ENCODE measurements at regions not wholly inside any gene's neighbourhood (a gene's known extent, or its start where the extent isn't known, plus 50 kb on each side); places are given as distances from the start of the nearest gene placed in this dataset.

DNA sequence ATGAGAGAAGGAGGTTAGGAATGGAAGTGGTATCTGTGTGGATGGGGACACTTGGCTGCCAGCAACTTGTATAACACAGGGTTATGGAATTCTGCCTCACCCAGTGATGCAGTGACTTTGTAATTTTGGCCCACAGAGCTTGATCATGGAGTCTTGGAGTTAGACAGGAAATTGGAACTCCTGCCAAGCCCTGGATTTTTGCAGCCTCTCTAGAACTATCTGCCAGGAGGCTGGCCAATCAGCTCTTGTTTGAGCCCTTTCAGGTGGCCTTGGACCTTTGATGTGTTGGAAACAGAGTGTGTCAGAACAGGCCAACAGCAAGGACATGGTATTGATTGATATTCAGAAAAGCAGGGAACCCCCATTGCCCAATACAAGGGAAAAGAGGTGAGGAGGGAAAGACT is 157.7 kb upstream of the GGTLC1 start:
- no peak for DNase-seq

DNA sequence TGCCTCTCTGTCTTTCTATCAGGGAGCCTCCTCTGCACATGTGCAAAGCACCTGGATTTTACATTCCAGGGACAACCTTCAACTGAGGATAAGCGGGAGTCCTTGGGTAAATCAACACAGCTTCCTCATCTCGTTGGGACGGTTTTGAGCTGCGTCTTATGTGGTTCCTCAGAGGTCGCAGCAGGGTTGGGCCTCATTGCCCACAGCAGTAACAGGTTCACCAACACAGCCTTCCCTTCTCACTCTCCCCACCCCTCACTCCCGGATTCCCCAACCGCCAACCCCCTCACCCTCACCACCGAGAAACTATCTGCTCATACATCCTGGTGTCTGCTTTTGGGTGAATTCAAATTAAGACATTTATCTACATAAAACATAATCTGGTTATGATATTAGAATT is 155.8 kb upstream of the GGTLC1 start:
- no peak for DNase-seq

DNA sequence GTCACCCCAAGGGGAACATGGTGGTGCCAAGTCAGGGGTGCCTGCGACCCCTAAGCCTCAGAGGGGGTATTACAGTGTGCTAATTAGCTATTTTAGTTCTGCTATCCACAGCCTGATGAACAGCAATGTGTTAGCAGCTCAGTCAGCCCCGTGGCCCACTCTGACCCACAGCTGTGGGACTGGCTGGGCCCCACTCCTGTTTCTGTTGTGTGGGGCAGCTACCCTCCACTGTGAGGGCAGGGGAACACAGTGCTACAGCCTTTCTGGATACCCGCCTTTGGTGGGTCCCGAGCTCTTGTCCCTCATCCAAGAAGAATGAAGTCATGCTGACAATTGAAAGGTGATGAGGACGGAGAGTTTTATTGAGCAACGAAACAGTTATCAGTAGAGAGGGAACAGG is 152.5 kb upstream of the GGTLC1 start:
- no peak for DNase-seq

DNA sequence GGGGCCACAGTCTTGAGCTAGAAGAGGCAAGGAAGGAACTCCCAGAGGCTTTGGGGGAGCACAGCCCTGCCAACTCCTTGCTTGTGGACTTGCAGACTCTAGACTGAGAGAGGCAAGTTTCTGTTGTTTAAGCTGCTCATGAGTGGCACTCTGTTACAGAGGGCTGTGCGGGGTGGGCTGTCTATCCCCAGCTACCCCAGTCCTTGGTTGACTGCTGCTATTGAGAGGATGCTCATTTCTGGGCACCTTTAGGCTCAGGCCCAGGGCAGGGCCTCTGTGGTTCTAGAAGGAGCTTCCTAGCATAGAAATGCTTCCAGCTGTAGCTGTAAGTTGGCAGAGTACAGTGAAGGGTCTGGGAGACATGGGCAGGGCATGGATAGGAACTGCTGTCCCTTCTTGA is 151.3 kb upstream of the GGTLC1 start:
- no peak for DNase-seq

DNA sequence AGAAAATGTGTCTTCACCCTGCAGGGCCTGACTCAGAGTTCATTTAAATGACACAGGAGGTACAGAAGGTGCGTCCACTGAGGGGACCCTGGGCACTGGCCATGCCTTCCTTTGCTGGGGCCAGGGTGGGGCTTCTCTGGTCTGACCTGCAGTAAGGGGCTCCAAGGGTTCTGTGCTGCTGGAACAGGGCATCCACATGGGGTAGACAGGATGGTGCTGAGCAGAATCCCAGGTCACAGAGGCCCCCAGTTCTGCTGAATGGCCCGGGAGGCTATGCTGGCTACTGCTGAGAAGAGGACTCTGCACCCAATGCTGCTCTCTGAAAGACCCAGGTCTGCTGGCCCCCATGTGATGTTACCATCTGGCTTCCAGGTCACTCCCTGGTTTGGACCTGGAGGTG is 150.4 kb upstream of the GGTLC1 start:
- DNase-seq: no peak

DNA sequence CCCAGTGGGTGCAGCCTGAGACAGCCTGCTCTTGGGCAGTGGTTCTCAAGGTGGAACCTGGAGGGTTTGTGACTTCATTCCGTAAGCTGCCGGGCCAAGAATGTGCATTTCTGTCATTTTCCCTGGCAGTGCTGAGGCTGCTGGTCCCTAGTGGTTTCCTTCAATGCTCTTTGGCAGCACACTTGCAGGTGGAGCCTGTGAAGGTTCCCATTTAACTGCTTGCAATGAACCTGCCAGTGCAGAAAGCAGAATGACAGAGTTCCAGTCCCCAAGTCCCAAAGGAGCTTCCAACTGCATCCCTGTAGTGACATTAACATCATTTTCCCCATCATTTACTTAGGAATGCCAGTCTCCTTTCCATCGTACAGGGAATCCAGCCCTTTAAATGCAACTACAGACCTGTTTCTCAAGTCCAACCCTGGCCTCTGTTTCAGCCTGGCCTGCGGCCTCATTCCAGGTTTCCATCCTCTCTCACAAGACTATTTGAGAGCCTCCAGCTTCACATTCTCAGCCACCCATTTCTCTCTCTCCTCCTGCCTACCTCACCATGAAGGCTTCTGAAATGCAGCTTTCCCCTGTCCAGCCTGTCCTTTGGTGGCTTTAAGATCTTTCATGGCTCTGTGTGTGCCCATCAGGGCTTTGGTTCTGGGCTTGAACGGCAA is 149.7 kb upstream of the GGTLC1 start:
- no peak for DNase-seq

DNA sequence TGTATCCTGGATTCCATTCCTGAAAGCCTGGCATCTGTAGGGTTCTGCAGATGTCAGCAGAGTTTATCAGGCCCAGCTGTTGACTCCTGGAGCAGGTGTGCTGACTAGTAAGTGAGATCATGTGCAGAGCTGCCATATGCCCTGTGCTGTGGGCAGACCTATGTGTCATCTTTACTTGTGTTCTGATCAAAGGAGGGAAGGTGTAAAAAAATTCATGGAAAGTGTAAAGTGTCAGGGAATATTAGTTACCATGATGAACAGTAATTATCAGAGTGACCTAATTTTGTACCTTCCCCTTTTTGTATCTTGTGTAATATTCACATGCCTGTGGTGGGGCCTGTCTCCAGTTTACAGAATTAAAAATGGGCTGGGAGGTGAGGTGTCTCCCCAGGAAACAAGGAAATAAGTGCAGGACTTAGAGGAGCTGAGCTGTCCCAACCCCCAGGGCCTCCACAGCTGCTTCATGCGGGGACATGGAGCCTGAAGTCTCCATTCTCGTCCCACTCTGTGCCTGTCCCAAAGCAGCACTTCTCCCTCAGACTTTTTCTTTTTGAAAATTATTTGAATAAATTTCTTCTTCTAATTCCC is 148.2 kb upstream of the GGTLC1 start:
- DNase-seq: no peak

DNA sequence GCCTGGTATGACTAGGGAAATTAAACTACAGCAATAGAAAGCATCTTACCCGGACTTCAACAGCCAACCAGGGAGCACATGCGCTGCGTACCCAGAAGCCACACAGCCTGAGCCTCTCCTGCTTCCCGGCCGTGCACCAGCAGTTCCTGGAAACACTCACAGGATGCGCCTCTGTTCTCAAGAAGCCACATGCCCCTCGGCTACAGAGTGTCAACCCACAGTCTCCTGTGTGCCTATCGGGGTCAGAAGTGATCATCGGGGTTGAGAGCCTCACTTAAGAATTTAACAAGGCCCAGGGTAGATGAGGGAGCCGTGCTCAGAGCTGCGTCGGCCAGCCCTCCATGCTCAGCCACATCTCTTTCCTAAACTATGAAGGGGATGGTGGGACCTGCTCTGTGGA is 147.2 kb upstream of the GGTLC1 start:
- DNase-seq: no peak

DNA sequence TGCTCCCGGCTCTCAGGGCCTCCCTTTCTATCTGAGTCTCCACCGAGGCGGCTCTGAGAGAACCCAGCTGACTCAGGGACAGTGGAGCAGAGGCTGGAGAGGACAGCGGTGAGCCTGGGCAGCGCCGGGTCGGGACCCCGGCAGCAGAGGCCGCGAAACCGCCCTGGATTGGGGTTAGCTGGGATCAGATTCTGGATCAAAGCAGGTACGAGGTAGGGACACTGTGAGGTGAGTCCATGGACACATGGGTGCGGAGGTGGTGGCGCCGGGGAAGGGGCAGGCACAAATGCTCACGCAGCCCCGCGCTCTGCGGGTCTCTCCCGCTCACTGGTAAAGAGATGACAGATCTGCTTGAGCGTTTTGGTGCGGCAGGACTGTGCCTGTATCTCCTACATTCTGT is 146.4 kb upstream of the GGTLC1 start:
- no peak for DNase-seq

DNA sequence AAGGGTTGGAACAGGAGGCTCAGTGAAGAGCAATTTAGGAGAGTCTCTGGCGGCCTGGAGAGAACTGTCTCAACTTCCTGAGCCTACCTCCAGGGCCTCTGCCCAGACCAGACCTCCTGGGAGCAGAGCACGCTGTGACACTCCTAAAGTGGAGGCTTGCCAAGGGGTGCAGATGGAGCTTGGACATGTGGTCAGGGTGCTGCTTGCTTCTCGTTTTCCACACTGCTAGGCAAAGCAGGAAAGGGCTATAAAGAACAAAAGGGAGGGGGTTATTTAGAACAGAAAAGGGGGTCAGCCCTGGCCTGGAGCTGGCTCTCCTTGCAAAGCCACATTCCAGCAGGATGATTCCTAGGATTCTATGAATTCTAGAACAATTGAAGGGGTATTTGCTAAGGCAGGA is 145.7 kb upstream of the GGTLC1 start:
- DNase-seq: no peak

DNA sequence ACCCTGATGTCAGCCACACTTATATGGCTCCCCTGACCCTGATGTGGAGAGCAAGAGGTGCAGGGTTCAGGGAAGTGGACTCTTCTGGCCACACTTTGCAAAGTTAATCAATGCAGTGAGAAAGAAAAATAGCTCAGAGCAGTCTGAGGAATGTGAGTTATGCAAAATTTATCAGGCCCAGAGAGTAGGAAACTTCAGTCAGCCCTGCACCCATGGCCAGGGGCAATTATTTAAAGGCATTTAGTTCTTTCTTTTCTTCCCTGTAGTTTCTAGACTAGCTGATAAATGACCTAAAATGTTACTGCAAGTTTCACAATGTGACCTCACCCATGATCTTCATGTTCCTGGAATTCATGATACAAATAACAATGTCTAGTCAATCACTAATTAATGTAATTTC is 143.7 kb upstream of the GGTLC1 start:
- DNase-seq: no peak

DNA sequence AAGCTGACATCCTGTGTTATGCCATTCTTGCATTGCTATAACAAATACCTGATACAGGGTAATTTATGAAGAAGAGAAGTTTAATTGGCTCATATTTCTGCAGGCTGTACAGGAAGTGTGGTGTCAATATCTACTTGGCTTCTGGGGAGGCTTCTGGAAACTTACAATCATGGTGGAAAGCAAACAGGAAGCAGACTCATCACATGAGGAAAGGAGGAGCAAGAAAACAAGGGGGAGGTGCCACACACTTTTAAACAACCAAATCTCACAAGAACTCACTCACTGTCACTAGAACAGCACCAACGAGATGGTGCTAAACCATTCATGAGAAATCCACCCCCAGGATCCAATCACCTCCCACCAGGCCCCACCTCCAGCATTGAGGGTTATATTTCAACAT is 143.1 kb upstream of the GGTLC1 start:
- DNase-seq: no peak

DNA sequence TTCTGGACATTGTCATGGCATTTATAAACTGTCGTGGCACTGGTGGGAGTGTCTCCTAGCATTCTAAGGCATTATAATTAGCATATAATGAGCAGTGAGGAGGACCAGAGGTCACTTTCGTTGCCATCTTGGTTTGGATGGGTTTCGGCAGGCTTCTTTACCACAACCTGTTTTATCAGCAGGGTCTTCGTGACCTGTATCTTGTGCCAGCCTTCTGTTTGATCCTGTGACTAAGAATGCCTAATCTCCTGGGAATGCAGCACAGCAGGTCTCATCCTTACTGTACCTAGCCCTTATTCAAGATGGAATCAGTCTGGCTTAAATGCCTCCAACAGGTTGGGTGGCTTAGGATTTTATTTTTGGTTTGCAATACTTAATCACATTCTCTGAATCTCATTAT is 142.7 kb upstream of the GGTLC1 start:
- no peak for DNase-seq

DNA sequence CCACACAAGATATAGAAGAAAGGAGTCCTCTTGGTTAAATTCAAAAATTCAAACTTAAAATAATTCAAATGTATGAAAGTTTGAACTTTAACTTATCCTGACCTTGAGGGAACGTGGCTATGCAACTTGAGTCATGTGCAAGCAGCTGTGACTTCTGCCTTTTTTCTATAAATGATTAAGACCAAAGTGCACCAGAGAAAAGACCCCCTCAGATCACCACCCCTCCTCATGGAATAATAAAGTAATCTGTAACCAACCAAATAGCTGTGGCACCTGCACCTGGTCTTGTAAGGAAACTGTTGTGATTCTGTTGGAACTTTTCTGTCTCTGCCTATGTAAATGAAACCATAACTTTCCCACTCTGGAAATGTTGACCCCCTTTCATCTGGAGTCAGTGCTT is 141.1 kb upstream of the GGTLC1 start:
- no peak for DNase-seq

DNA sequence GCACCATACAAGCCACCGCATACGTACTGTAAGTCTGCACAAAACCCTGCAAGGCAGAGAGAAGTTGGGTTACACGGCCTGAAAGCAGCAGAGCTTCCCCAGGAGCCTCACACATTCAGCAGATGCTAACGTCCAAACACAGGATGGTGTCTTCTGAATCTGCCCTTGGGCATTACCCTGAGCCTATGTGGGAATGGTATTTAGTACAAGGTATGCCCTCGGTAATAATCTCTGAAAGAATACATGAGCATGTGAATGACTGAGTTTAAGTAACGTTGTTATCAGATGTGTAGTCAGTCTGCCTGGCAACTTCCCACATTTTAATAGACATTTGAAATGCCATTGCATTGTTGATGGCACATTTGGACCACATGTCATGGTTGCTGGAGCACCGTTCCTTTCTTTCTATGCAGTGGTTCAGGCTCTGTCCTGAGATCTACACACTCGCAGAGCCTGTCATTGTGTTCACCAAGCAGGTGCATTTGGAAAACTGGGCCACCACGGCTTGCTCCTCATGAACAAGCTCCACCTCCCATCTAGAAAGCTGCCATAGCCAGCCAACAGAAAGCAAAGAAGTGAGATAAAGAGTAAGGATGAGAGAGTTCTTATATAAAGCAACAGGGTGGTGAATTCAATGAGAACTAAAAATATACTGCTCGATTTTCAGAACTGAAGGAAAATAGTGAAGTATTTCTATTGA is 136.5 kb upstream of the GGTLC1 start:
- no peak for DNase-seq

DNA sequence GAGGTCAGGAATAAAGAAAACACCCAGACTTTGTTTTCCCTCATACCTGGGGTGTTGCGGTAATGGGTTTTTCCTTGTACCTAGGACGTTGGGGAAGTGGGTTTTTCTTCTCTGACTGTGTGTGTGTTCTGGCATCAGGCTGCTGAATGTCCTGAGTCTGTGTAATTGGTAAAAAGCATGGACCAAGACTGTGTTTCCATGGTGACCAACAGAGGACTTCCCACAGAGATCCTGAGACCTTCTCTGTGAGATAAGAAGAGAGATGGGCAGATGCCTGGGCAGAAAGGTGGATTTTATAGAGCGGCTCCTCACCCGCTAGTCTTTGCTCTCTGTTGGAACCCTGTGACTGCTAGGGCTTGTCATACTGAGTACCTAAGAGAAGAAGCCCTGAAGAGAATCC is 135.4 kb upstream of the GGTLC1 start:
- DNase-seq: no peak

DNA sequence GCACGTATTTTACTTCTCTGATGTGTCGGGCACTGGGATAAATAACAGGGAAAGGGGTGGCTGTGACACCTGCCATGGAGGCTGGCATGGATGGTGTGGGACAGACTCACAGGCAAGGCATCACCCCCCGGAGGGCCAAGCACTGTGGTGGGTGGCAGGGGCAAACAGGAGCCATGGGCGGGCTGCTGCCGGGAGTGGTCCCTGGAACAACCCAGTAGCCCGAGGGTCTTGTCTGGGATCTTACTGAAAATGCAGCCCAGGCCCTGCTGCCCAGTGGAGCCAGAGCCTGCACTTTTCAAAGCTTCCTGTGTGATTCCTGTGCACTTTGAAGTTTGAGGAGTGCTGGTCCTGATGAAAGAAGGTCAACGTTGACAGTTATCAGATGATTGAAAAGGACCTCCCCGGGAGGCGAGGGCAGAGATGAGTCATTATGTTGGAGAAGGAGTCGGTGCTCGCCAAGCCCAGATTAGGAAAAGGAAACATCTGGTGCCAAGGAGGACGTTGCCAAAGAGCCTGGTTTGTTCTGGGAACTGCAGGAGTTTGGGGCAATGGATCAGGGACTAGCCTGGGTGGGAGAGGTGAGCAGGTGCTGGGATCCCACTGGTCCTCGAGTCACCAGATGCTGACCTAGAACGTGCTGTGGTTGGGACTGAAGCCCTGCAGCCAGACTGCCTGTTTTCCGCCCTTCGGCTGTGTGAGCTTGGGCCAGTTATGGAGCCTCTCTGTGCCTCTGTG is 130.0 kb upstream of the GGTLC1 start:
- no peak for DNase-seq

DNA sequence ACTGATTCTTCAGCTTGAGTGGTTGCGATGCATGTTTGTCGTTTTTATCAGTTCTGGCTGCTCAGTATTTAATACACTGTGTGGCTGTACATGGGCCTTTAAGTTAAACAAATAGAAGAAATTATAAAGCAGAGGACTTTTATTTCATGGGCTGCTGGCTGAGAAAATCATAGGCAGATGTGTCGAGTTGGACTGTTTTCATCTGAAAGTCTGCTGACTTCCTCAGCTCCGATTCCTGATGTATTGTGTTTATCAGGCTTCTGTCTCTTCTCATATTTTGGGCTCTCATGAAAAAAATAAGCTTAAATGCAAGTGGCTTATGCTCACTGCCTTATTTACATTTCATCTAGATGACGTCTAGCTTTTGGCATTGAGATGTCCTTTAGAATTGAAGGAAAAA is 129.5 kb upstream of the GGTLC1 start:
- no peak for DNase-seq

DNA sequence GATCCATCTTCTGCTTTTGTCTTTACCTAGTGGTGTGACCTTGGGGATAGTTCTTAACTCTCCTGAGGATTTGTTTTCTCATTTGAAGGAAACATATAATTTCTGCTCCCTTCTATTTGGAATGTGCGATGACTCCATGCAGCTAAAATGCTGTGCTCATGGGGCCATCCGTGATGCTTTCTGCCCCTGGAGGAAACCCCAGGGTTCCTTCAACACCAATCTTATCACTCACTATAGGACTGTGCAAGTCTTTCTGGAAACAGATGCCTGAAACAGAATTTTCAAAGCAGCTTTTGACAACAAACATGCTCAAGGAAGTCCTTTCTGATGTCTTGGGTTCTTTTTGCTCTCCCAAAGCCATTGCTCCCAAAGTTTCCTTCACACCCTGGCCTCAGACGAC is 128.8 kb upstream of the GGTLC1 start:
- DNase-seq: no peak

DNA sequence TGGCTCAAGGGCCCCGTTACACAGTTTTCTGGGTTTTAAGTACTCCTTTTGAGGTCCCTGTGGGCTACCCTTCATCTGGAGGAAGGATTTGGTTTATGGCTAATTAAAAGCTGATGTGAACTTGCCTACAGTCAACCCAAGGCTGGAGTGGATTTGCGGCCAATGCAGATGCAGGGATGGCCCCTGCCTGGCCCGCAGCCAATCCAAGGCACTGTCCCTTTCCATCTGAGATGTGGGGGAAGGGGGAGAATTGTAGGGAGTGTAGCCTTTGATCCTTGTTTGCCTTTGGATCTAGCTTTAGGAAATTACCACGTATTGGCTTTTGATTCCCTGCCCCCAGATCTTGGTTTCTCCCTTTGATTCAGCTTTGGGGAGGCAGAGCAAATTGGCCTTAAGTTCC is 128.0 kb upstream of the GGTLC1 start:
- no peak for DNase-seq

DNA sequence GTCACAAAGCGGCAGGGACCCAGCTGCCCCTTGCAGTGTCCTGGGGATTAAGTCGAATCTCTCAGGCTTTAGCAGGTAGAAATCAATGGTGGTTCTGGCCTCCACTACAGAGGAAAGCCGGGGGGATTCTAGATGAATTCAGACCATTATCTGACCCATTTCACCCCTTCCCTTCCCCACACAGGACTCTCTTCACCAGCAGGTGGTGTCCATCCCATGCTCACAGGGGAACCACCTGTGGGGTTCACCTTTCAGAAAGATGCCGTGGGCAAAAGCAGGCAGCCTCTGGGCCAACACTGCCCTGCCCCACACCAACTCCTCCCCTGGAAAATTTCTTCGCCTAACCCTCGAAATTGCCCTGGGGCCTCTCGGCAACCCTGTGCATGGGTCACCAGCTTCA is 123.8 kb upstream of the GGTLC1 start:
- no peak for DNase-seq

DNA sequence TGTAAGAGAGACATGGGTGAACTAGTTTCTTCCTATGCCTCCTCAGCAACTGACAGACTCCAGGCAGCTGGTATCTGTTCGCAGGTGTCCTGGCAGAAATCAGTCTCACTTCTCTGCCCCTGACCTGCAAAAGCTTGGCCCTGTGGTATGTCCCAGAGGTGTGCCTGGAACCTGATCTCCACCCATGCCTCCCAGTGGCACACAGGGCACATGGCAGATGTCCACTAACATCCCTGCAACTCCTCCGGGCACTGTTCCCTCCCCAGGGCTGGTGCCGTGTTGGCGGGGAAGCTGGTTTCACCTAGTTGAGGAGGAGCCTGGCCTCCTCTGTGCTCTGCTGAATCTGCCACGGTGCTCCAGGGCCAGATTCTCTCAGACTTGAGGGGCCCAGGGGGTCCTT is 123.3 kb upstream of the GGTLC1 start:
- no peak for DNase-seq

DNA sequence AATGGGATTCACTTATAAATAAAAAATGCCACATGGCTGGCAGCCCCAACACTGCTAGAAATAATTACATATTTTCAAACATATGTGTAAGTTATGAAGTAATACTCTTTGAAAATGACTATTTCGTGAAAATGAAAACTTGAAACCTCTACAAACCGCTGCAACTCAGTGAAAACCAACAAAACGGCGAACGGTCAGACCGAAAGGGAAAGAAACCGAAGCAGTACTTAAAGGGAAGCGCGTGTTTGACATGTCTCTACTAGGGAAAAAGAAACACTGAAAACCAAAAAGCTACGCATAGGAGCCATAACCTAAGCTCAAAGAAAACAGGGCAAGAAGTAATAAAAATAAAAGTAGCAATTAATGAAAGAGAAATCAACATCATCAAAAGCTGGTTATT is 121.0 kb upstream of the GGTLC1 start:
- DNase-seq: no peak

Measured in amygdala (tissue), 56 donors.